Body of pancreas (tissue), 4 donors: ENCODE measurements at regions not wholly inside any gene's neighbourhood (a gene's known extent, or its start where the extent isn't known, plus 50 kb on each side); places are given as distances from the start of the nearest gene placed in this dataset.

ENCODE experiments used
- ATAC-seq: fragments of 150-250 bp; one replicate; pipeline ENCODE4 v1.9.1; 2016
- DNase-seq, 4 donors: peaks; one replicate each; pipeline ENCODE4 v3.0.0-alpha.2; 2019
- H3K27ac ChIP-seq, 4 donors: fragments of 200-600 bp; sonication (generic); 1 replicate in 3 of 4; 2 replicates in 1 of 4; pipeline versions ENCODE4 v1.5.1 to v1.6.1; 2016 to 2019; ENCODE audit warnings: mild to moderate bottlenecking in 1 of 4, mixed read lengths in 1 of 4, moderate library complexity in 1 of 4
- H3K27me3 ChIP-seq, 2 donors: fragments of 200-600 bp; sonication (generic); one replicate each; pipeline ENCODE4 v1.6.0; 2016; ENCODE audit warnings: mild to moderate bottlenecking in 1 of 2
- H3K36me3 ChIP-seq, 2 donors: fragments of 200-600 bp; sonication (generic); replicated peaks in 1 of 2; 2 replicates each; pipeline ENCODE4 v1.5.1; 2016; ENCODE audit warnings: low read depth in 2 of 2; ENCODE audit not compliant: insufficient read depth in 1 of 2
- H3K4me1 ChIP-seq: fragments of 200-600 bp; sonication (generic); one replicate; pipeline ENCODE4 v1.6.0; 2016
- H3K4me3 ChIP-seq, 2 donors: fragments of 200-600 bp; sonication (generic); 1 replicate in 1 of 2; 2 replicates in 1 of 2; pipeline ENCODE4 v1.5.1; 2016 to 2019
- H3K9me3 ChIP-seq, 3 donors: fragments of 200-600 bp; sonication (generic); 1 replicate in 2 of 3; 2 replicates in 1 of 3; pipeline ENCODE4 v1.5.1; 2016
- POLR2A ChIP-seq, 3 donors: fragments of 450-650 bp; IDR thresholded peaks; one replicate each; pipeline ENCODE4 v1.6.1; 2016; ENCODE audit warnings: antibody characterized with exemption in 3 of 3, mild to moderate bottlenecking in 2 of 3
- WGBS, 2 donors: methylation state at CpG; one replicate each; pipeline ENCODE4 v1.1.5; 2017; 5-methylcytosine and 5-hydroxymethylcytosine counted together
- intact Hi-C: fragments of 100-400 bp; cut with DNase I; formaldehyde crosslinking; loops from one replicate; pipeline ENCODE4 v1.15.1; 2023
- TF ChIP-seq, protein P1 (sequence below), 7 experiments: fragments of 450-650 bp in 4 of 7; fragments of 200-600 bp in 3 of 7; sonication (generic) in 3 of 7; IDR thresholded peaks; one replicate each; pipeline ENCODE4 v1.5.1; 2016 to 2019; ENCODE audit warnings: antibody characterized with exemption in 7 of 7

DNA sequence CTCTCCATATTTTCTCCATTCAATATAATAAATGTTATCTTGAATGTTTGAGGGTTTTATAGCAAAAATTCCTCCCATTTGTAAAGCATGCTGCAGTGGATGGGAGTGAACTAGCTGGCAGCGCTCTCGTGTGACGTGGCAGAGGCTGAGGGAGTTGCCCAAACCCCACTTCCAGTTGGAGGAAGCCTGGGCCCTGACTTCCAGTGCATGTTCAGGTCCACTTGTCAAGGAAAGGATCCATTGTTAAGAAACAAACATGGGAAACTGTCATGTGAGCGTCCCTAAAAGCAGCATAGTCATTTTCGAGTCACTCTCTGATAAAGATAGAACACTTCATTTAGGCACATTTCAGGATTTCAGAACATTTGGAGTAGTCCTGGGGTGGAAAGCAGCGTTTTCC is 116.6 kb downstream of the SLC25A47 start:
- WGBS, 2 donors: 56 to 63% methylated on average over 6 of the region's 6 CpGs
- TF ChIP-seq, protein P1, sequence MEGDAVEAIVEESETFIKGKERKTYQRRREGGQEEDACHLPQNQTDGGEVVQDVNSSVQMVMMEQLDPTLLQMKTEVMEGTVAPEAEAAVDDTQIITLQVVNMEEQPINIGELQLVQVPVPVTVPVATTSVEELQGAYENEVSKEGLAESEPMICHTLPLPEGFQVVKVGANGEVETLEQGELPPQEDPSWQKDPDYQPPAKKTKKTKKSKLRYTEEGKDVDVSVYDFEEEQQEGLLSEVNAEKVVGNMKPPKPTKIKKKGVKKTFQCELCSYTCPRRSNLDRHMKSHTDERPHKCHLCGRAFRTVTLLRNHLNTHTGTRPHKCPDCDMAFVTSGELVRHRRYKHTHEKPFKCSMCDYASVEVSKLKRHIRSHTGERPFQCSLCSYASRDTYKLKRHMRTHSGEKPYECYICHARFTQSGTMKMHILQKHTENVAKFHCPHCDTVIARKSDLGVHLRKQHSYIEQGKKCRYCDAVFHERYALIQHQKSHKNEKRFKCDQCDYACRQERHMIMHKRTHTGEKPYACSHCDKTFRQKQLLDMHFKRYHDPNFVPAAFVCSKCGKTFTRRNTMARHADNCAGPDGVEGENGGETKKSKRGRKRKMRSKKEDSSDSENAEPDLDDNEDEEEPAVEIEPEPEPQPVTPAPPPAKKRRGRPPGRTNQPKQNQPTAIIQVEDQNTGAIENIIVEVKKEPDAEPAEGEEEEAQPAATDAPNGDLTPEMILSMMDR (IDR thresholded peaks at IDR 0.05): no peak
- no peak for TF ChIP-seq POLR2A (IDR thresholded peaks at IDR 0.05)
- DNase-seq (peak in 1 of 4 donors; percentile 50), ATAC-seq (no peak)
- Histone ChIP-seq H3K27me3 (no peaks in the 10 kb centered on the region), H3K4me1 (peaks cover 47% of the 10 kb centered on the region), H3K4me3 (no peak overlapping the region), H3K36me3 (no peaks in the 10 kb centered on the region), H3K9me3 (no peaks in the 10 kb centered on the region), H3K27ac (peak overlapping the region in 3 of 4 donors; percentile 1 to 57 (median 6))
- intact Hi-C loops: no loop called here

DNA sequence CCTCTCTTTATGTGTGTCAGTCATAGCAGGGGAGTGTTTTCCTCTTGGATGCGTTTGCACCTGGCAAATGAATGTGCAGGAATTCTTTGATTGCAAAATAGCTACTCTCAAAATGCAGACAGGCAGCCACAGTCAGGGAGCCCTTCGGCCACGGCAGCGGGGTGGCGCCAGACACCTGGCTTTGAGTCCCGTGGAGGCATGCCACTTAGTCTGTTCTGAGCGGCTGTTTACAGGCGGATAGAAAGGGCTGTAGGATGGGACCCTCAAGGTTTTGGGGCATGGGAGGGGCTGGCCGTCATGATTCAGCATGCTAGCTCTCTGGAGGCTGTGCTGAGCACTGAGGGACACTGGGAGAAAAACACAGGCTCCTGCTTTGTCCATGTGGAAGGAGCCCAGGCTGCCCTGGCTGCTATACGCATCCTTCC is 117.1 kb downstream of the SLC25A47 start:
- ATAC-seq (peak; percentile 88), DNase-seq (peak; percentile 79 to 88 (median 84))
- Histone ChIP-seq H3K9me3 (no peaks in the 10 kb centered on the region), H3K27me3 (no peaks in the 10 kb centered on the region), H3K27ac (peak overlapping the region in 3 of 4 donors; percentile 1 to 57 (median 6)), H3K4me1 (peaks cover 47% of the 10 kb centered on the region), H3K4me3 (no peak overlapping the region), H3K36me3 (no peaks in the 10 kb centered on the region)
- WGBS, 2 donors: 12 to 16% methylated on average over 10 of the region's 10 CpGs
- intact Hi-C loops: no loop called here
- TF ChIP-seq, protein P1 (IDR thresholded peaks at IDR 0.05): peak; percentile 56 to 97 (median 81)
- peak in 1 of 3 donors; percentile 12 for TF ChIP-seq POLR2A (IDR thresholded peaks at IDR 0.05)

DNA sequence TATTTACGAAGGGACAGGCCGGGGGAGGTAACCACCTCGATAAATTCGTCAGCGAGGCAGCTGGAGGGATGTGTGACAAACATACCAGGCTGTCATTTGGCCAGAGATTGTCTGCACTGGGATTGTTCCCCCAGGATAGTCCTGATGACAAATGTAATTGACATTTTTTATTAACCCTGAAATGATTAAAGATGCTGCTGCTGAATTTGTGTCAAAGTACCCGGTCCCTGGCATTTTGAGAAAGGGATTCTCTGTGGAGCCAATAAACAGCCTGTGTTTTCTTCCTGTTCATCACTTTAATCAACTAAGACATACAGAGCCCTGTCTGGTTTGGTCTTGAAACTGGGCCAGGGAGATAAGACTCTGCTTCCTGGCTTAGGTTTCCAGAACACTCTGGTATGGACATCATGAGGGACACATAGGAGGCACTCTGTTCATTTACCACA is 117.6 kb downstream of the SLC25A47 start:
- ATAC-seq (no peak), DNase-seq (no peak)
- H3K4me3 ChIP-seq: no peak overlapping the region
- intact Hi-C loops: no loop called here
- H3K36me3 ChIP-seq: no peaks in the 10 kb centered on the region
- H3K27me3 ChIP-seq: no peaks in the 10 kb centered on the region
- 73 to 85% methylated on average over 6 of the region's 6 CpGs for WGBS, 2 donors
- no peaks in the 10 kb centered on the region for H3K9me3 ChIP-seq
- H3K4me1 ChIP-seq: peaks cover 47% of the 10 kb centered on the region
- TF ChIP-seq, protein P1 (IDR thresholded peaks at IDR 0.05): no peak
- no peak for TF ChIP-seq POLR2A (IDR thresholded peaks at IDR 0.05)
- peak overlapping the region in 2 of 4 donors; percentile 6 to 23 for H3K27ac ChIP-seq

GRCh38 chr14:100441271-100441947 is 118.3 kb downstream of the SLC25A47 start:
- H3K4me3 ChIP-seq: no peak overlapping the region
- H3K4me1 ChIP-seq: peaks cover 42% of the 10 kb centered on the region
- 87 to 92% methylated on average over 6 of the region's 6 CpGs for WGBS, 2 donors
- H3K36me3 ChIP-seq: no peaks in the 10 kb centered on the region
- no peaks in the 10 kb centered on the region for H3K27me3 ChIP-seq
- no peak for TF ChIP-seq POLR2A (IDR thresholded peaks at IDR 0.05)
- TF ChIP-seq, protein P1 (IDR thresholded peaks at IDR 0.05): no peak
- intact Hi-C loops: no loop called here
- ATAC-seq (no peak), DNase-seq (no peak)
- no peaks in the 10 kb centered on the region for H3K9me3 ChIP-seq
- peak overlapping the region in 1 of 4 donors; percentile 23 for H3K27ac ChIP-seq

DNA sequence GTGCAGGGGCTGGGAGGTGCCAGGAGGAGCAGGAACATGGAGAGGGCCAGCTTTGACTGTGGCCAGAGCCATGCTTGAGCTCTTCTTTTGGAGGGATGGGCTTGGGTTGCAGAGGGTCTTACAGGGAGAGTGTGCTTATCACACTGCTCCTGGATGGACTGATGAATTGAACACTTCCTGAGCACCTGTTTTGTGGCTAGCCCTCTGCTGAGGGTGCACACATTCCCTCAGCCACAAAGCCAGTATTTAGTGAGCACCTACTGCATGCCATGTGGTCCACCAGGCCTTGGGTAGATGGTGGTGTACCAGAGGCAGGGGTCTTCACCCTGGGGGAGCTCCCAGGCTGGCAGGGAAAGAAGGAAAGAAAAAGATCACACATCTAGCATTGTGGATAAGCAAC is 118.9 kb downstream of the SLC25A47 start:
- no peaks in the 10 kb centered on the region for H3K27me3 ChIP-seq
- H3K9me3 ChIP-seq: no peaks in the 10 kb centered on the region
- H3K36me3 ChIP-seq: no peaks in the 10 kb centered on the region
- no peak for DNase-seq
- H3K4me3 ChIP-seq: no peak overlapping the region
- H3K4me1 ChIP-seq: peaks cover 36% of the 10 kb centered on the region
- intact Hi-C loops: no loop called here
- no peak overlapping the region for H3K27ac ChIP-seq
- TF ChIP-seq, protein P1 (IDR thresholded peaks at IDR 0.05): no peak
- no peak for TF ChIP-seq POLR2A (IDR thresholded peaks at IDR 0.05)
- ATAC-seq: no peak
